Upper lobe of left lung (tissue), 4 donors: ENCODE measurements at regions not wholly inside any gene's neighbourhood (a gene's known extent, or its start where the extent isn't known, plus 50 kb on each side); places are given as distances from the start of the nearest gene placed in this dataset.

Experiments used
- CTCF ChIP-seq, 6 experiments: fragments of 450-650 bp in 4 of 6; fragments of 200-600 bp in 2 of 6; sonication (generic) in 2 of 6; IDR thresholded peaks; one replicate each; pipeline ENCODE4 v1.5.1; 2016 to 2019; ENCODE audit warnings: antibody characterized with exemption in 6 of 6
- POLR2A ChIP-seq, 4 donors: fragments of 450-650 bp; IDR thresholded peaks; one replicate each; pipeline ENCODE4 v1.5.1; 2016 to 2017; ENCODE audit warnings: antibody characterized with exemption in 4 of 4, mild to moderate bottlenecking in 2 of 4

GRCh38 chr4:131603705-131604104 is 1545.4 kb upstream of the PCDH10 start:
- TF ChIP-seq CTCF (IDR thresholded peaks at IDR 0.05) (no peak), POLR2A (IDR thresholded peaks at IDR 0.05) (no peak)
